Mucosa of gallbladder (tissue), 1 donor: ENCODE measurements at regions not wholly inside any gene's neighbourhood (a gene's known extent, or its start where the extent isn't known, plus 50 kb on each side); places are given as distances from the start of the nearest gene placed in this dataset.

Source experiments
- DNase-seq: peaks from one replicate; pipeline ENCODE4 v3.0.0-alpha.2; 2020; ENCODE audit warnings: low spot score
- donor health status: DM: no; HTN: no; CAD: no.

GRCh38 chrX:6472652-6473342 is 62.1 kb downstream of the VCX3A start:
- DNase-seq = no peak

- DNase-seq = no peak
Measured at GRCh38 chrX:6468706-6469105, 66.2 kb downstream of the VCX3A start.

DNA sequence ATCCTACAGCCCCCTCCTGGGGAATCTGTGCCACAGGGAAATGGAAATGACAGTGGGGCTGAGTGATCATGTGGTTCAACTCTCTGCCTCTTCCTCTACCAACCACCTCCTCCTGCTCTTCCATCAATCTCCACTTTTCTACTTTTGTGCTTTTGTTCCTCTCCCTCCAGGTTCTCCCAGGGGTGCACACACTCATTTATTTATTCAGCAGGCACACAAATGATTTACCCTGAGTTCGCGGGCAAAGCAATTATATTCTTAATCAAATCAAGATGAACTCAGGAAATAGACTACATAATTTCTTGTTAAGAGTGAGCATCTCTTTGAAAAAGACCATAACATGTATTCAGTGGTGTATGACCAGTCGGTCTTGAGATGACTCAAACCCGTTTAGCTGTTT is 69.2 kb downstream of the VCX3A start:
- no peak for DNase-seq

- DNase-seq = no peak
Measured at GRCh38 chrX:6464726-6465125, 70.2 kb downstream of the VCX3A start.

- no peak for DNase-seq
Measured at GRCh38 chrX:6460893-6461490, 73.9 kb downstream of the VCX3A start.

- DNase-seq = no peak
Measured at GRCh38 chrX:6456196-6456595, 78.7 kb downstream of the VCX3A start.

DNA sequence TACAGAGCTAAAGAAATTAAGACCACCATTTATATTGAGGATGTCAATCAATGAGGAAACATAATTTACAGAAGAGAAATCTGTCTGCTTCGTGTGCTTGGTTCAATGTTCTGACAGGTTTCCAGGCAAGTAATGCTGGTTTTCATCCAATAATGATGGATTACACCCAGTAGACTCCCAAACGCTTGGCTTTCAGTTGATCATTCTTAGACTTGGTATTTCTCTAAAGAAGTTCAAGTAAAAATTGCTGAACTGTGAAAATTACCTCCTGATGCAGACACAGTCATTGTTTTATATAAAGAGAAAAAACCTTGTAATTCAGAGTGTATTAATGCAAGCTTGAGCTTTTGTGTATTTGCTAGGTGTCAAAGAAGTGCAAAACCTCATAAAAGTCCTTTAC is 85.0 kb downstream of the VCX3A start:
- no peak for DNase-seq

DNA sequence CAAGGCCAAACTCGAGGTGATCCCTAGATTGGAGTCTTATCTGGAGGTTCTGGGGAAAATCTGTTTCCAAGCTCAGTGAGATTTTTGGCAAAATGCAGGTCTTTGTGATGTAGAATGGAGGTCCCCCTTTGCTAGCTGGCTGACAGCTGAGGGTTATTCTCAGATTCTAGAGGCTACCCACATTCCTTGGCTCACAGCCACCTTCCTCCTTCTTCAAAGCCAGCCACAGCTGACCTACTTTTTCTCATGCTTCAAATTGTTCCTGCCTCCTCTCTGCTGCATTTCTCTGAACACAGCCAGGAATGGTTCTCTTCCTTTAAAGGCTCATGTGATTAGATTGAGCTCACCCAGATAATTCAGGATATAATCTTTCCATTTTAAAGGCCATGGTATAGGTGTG is 86.9 kb downstream of the VCX3A start:
- peak; percentile 65 for DNase-seq

- no peak for DNase-seq
Measured at GRCh38 chrX:6446582-6446981, 88.3 kb downstream of the VCX3A start.

GRCh38 chrX:6440648-6441047 is 94.3 kb downstream of the VCX3A start:
- DNase-seq = no peak

- no peak for DNase-seq
Measured at GRCh38 chrX:6432226-6432625, 102.7 kb downstream of the VCX3A start.

DNA sequence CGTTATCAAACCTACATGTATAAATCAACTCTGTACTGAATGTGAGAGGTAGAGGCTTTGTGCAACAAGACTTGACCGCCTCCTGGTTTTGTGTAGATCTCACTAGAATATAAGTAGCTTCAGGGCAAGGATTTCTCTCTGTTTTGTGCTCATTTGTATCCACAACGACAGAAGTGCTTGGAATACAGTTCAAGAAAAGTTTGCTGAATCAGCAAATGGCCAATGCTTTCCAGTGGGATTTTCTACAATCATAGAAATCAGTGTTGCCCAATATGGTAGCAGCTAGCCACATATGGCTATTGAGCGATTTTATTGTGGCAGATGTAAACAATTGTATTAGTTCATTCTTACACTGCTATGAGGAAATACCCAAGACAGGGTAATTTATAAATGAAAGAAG is 127.4 kb downstream of the VCX3A start:
- DNase-seq = no peak

GRCh38 chrX:6386837-6387236 is 148.1 kb downstream of the VCX3A start:
- no peak for DNase-seq

GRCh38 chrX:6384921-6385320 is 150.0 kb downstream of the VCX3A start:
- DNase-seq = no peak

DNA sequence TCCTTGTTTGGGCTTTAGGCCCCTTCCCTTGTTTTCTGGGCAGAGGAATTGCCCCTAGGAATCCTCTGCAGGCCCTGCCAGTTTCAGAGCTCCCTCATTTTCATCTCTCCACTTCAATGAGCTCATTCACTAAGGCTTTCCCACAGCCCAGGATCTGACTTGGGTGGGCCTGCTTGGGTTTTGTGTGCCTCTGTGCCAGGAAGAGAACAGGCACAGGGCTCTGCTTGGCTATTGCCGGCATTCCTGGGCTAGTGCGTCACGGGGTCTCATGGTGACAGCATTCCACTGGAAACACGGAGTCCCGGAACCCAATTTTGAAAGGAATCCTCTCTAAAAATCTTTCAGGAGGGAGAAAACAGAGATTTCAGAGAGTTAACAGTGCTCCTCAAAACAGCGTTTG is 150.5 kb downstream of the VCX3A start:
- DNase-seq = no peak

DNA sequence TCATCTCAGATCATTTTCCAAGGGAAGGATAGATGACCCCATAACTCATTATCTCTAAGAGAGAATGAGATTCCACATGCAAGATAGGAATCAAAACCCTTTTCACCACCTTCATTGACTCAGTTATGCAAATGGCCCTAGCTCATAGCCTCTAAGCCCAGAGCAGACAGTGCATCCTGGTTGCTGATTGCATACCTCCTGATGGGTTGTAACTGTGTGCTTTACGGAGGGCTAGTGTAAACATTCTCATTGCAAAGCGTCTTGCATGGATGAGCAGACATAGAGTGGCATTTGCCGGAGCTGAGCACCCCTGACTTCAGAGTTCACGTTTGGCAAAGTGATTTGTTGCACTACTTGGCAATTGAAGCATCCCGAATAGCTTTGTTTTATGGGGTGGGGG is 151.0 kb downstream of the VCX3A start:
- DNase-seq = no peak

DNA sequence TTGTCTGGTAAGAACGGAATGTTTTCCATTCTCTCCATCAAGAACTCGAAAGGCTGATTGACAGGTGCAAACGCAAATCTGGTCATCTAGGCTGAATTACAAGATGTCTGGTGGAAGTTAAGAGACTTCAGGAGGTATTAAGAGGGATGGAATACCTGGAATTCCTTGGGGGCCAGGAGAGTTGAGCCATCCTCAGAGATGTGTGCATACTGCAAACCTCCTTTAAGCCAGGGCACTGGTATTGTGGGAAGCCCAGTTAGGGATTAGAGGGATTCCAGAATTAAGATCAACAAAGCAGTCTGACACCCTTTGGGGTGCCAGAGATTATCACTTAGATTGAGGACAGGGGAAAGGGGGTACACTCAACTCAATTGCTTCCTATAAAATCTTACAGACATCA is 151.4 kb downstream of the VCX3A start:
- DNase-seq = no peak

GRCh38 chrX:6382284-6382683 is 152.6 kb downstream of the VCX3A start:
- no peak for DNase-seq

GRCh38 chrX:6377103-6377764 is 148.6 kb upstream of the NLGN4X start:
- DNase-seq = no peak

GRCh38 chrX:6374556-6374955 is 145.9 kb upstream of the NLGN4X start:
- no peak for DNase-seq

DNA sequence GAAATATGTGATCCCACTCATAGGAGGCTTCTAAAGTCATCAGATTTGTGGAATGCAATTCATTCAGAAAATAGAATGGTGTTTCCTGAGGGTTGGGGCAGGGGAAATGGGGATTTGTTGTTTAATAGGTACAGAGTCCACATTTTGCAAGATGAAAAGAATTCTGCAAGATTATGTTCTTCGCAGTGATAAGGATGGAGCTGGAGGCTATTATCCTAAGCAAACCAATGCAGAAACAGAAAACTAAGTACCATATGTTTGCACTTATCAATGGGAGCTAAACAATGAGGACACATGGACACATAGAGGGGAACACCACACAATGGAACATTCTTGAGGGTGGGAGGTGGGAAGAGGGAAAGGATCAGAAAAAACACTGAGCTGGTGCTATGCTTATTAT is 144.3 kb upstream of the NLGN4X start:
- DNase-seq = no peak

GRCh38 chrX:6371353-6371752 is 142.7 kb upstream of the NLGN4X start:
- DNase-seq = no peak

DNA sequence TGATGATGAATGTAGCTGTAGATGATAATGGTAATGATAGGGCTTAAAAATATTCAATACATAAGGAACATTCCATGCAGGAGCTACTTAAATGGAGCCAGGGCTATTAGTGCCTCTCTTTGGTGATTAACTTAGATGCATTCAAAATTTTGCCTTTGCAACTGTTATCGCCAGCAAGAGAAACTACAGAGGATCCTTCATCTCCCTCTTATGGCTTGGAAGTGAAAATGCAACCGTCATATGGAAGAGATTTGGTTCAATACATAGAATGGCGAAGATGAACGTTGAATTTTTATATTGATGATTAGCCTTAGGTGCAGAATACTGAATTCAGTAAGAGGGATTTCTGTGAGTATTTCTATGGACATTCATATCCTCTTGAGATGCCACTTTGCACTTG is 134.5 kb upstream of the NLGN4X start:
- DNase-seq = no peak
